Peyer's patch (tissue), 4 donors: ENCODE measurements at regions not wholly inside any gene's neighbourhood (a gene's known extent, or its start where the extent isn't known, plus 50 kb on each side); places are given as distances from the start of the nearest gene placed in this dataset.

Experiments used
- POLR2A ChIP-seq, 2 donors: fragments of 450-650 bp; IDR thresholded peaks; one replicate each; pipeline ENCODE4 v1.5.1; 2017; ENCODE audit warnings: antibody characterized with exemption in 2 of 2, mild to moderate bottlenecking in 2 of 2, moderate library complexity in 2 of 2
- TF ChIP-seq, protein P1 (sequence below), 6 experiments: fragments of 450-650 bp in 4 of 6; fragments of 200-600 bp in 2 of 6; sonication (generic) in 1 of 6; IDR thresholded peaks; one replicate each; pipeline ENCODE4 v1.5.1; 2017 to 2019; ENCODE audit warnings: antibody characterized with exemption in 6 of 6, mild to moderate bottlenecking in 3 of 6, moderate library complexity in 1 of 6

DNA sequence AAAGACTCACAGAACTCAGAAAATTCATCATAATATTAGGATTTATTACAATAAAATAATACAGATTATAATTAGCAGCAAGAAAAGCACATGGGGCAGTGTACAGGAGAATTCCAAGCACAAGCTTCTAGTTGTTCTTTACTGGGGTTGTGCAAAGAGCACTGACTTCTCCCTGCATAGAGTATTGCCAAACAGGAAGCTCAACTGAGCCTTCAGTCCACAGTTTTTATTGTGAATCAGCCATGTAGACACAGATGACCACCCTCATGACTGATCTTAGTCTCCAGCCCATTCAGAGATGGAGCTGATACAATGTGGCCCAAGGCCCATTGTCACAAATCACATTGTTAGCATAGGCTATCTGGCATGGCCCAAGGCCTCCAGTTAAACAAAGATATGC is 798.9 kb downstream of the KCNA4 start:
- TF ChIP-seq, protein P1, sequence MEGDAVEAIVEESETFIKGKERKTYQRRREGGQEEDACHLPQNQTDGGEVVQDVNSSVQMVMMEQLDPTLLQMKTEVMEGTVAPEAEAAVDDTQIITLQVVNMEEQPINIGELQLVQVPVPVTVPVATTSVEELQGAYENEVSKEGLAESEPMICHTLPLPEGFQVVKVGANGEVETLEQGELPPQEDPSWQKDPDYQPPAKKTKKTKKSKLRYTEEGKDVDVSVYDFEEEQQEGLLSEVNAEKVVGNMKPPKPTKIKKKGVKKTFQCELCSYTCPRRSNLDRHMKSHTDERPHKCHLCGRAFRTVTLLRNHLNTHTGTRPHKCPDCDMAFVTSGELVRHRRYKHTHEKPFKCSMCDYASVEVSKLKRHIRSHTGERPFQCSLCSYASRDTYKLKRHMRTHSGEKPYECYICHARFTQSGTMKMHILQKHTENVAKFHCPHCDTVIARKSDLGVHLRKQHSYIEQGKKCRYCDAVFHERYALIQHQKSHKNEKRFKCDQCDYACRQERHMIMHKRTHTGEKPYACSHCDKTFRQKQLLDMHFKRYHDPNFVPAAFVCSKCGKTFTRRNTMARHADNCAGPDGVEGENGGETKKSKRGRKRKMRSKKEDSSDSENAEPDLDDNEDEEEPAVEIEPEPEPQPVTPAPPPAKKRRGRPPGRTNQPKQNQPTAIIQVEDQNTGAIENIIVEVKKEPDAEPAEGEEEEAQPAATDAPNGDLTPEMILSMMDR (IDR thresholded peaks at IDR 0.05), result no peak
- no peak for TF ChIP-seq POLR2A (IDR thresholded peaks at IDR 0.05)
